Retinal pigment epithelial cell (primary cell): ENCODE measurements at regions not wholly inside any gene's neighbourhood (a gene's known extent, or its start where the extent isn't known, plus 50 kb on each side); places are given as distances from the start of the nearest gene placed in this dataset.

Experiments
- DNase-seq: peaks from one replicate; pipeline ENCODE4 v3.0.0-alpha.2; 2010; ENCODE audit warnings: low read depth
- H3K4me3 ChIP-seq: 2 replicates; pipeline ENCODE4 v1.5.1; 2011; ENCODE audit warnings: mild to moderate bottlenecking, low read length, control low read depth, moderate library complexity
- CTCF ChIP-seq: conservative IDR thresholded peaks from 2 replicates; pipeline ENCODE4 v1.5.1; 2011; ENCODE audit warnings: low read depth, low read length, control low read depth, inconsistent platforms

- DNase-seq: no peak
- no peak for TF ChIP-seq CTCF
- no peak overlapping the region for H3K4me3 ChIP-seq
Observed at GRCh38 chr13:24071016-24071415, 89.5 kb upstream of the SPATA13 start.

GRCh38 chr13:24071423-24072075 lies 89.0 kb upstream of the SPATA13 start:
- TF ChIP-seq CTCF: no peak
- DNase-seq: no peak
- no peak overlapping the region for H3K4me3 ChIP-seq

GRCh38 chr13:24073657-24074056 lies 86.9 kb upstream of the SPATA13 start:
- no peak for TF ChIP-seq CTCF
- no peak overlapping the region for H3K4me3 ChIP-seq
- no peak for DNase-seq

GRCh38 chr13:24074678-24075077 lies 85.8 kb upstream of the SPATA13 start:
- TF ChIP-seq CTCF: no peak
- no peak for DNase-seq
- no peak overlapping the region for H3K4me3 ChIP-seq

GRCh38 chr13:24075137-24075975 lies 85.2 kb upstream of the SPATA13 start:
- no peak for TF ChIP-seq CTCF
- peak; percentile 51 for DNase-seq
- H3K4me3 ChIP-seq: no peak overlapping the region

- no peak for DNase-seq
- no peak overlapping the region for H3K4me3 ChIP-seq
- TF ChIP-seq CTCF: no peak
Observed at GRCh38 chr13:24076109-24076508, 84.4 kb upstream of the SPATA13 start.

GRCh38 chr13:24076636-24077035 lies 83.9 kb upstream of the SPATA13 start:
- TF ChIP-seq CTCF: no peak
- no peak overlapping the region for H3K4me3 ChIP-seq
- DNase-seq: no peak
